Vagina (tissue), 2 donors: ENCODE measurements at regions not wholly inside any gene's neighbourhood (a gene's known extent, or its start where the extent isn't known, plus 50 kb on each side); places are given as distances from the start of the nearest gene placed in this dataset.

Source experiments
- DNase-seq, 2 donors: peaks; one replicate each; pipeline ENCODE4 v3.0.0-alpha.2; 2017; ENCODE audit errors: extremely low spot score in 2 of 2
- H3K27ac ChIP-seq: fragments of 200-600 bp; sonication (generic); one replicate; pipeline ENCODE4 v1.5.1; 2019
- H3K27me3 ChIP-seq: fragments of 200-600 bp; sonication (generic); one replicate; pipeline ENCODE4 v1.5.1; 2019
- H3K36me3 ChIP-seq, 2 donors: fragments of 200-600 bp; sonication (generic); one replicate each; pipeline ENCODE4 v1.5.1; 2017 to 2019
- H3K4me1 ChIP-seq: fragments of 200-600 bp; sonication (generic); one replicate; pipeline ENCODE4 v1.5.1; 2019
- H3K4me3 ChIP-seq, 2 donors: fragments of 200-600 bp; sonication (generic); 1 replicate in 1 of 2; 2 replicates in 1 of 2; pipeline ENCODE4 v1.5.1; 2016 to 2019
- H3K9me3 ChIP-seq: fragments of 200-600 bp; sonication (generic); one replicate; pipeline ENCODE4 v1.5.1; 2019
- POLR2A ChIP-seq, 2 donors: fragments of 450-650 bp; IDR thresholded peaks; one replicate each; pipeline ENCODE4 v1.6.1; 2017; ENCODE audit warnings: antibody characterized with exemption in 2 of 2, mild to moderate bottlenecking in 2 of 2, moderate library complexity in 2 of 2
- POLR2AphosphoS5 ChIP-seq, 2 donors: sonication (generic); formaldehyde crosslinking; IDR thresholded peaks; one replicate each; pipeline ENCODE4 v1.9.0; 2017; ENCODE audit warnings: antibody characterized with exemption in 2 of 2, mild to moderate bottlenecking in 2 of 2, low read depth in 1 of 2; ENCODE audit not compliant: insufficient read depth in 1 of 2
- intact Hi-C: fragments of 100-400 bp; cut with DNase I; formaldehyde crosslinking; loops from one replicate; pipeline ENCODE4 v1.15.1; 2023
- TF ChIP-seq, protein P1 (sequence below), 3 experiments: fragments of 450-650 bp in 2 of 3; fragments of 200-600 bp in 1 of 3; sonication (generic) in 1 of 3; IDR thresholded peaks; one replicate each; pipeline ENCODE4 v1.5.1; 2017 to 2019; ENCODE audit warnings: antibody characterized with exemption in 3 of 3, mild to moderate bottlenecking in 2 of 3, moderate library complexity in 2 of 3

- no peaks in the 10 kb centered on the region for H3K36me3 ChIP-seq
- H3K4me3 ChIP-seq = no peak overlapping the region
- H3K27me3 ChIP-seq = no peaks in the 10 kb centered on the region
- TF ChIP-seq, protein P1, sequence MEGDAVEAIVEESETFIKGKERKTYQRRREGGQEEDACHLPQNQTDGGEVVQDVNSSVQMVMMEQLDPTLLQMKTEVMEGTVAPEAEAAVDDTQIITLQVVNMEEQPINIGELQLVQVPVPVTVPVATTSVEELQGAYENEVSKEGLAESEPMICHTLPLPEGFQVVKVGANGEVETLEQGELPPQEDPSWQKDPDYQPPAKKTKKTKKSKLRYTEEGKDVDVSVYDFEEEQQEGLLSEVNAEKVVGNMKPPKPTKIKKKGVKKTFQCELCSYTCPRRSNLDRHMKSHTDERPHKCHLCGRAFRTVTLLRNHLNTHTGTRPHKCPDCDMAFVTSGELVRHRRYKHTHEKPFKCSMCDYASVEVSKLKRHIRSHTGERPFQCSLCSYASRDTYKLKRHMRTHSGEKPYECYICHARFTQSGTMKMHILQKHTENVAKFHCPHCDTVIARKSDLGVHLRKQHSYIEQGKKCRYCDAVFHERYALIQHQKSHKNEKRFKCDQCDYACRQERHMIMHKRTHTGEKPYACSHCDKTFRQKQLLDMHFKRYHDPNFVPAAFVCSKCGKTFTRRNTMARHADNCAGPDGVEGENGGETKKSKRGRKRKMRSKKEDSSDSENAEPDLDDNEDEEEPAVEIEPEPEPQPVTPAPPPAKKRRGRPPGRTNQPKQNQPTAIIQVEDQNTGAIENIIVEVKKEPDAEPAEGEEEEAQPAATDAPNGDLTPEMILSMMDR (IDR thresholded peaks at IDR 0.05) = no peak
- TF ChIP-seq POLR2AphosphoS5 (IDR thresholded peaks at IDR 0.05; ENCODE audit: insufficient read depth in 1 of 2, low read depth in 1 of 2) (no peak), POLR2A (IDR thresholded peaks at IDR 0.05) (no peak)
- DNase-seq = no peak
- intact Hi-C loops = loop anchor here (10.0 kb wide), 1 partner anchor 176 kb away; no protein-coding TSS in a partner anchor
- no peak overlapping the region for H3K27ac ChIP-seq
- no peaks in the 10 kb centered on the region for H3K9me3 ChIP-seq
- H3K4me1 ChIP-seq = no peaks in the 10 kb centered on the region
These were observed 450.0 kb downstream of the FRK start for GRCh38 chr6:115610696-115611095.

DNA sequence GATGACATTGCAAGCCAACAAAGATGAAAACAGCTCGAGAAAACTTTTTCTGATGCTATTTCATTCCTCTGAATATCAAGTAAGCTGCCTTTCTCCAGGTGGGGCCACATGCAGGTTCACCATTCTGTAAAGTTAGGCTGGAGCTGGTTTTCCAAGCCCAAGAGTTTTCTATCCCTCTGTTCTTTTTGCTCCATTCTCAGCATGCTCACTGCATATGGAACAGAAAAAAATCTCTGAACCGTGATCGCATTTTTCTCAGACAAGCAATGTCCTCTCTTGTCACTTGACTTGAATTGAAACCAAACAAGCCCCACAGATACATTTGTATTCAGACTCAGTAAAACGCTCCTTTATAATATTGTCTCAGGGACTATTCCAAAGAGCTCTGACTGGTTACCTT lies 451.6 kb downstream of the FRK start:
- no peak overlapping the region for H3K4me3 ChIP-seq
- H3K27me3 ChIP-seq = no peaks in the 10 kb centered on the region
- intact Hi-C loops = no loop called here
- no peaks in the 10 kb centered on the region for H3K36me3 ChIP-seq
- TF ChIP-seq POLR2A (IDR thresholded peaks at IDR 0.05) (no peak), POLR2AphosphoS5 (IDR thresholded peaks at IDR 0.05; ENCODE audit: insufficient read depth in 1 of 2, low read depth in 1 of 2) (no peak)
- TF ChIP-seq, protein P1 (IDR thresholded peaks at IDR 0.05) = no peak
- H3K4me1 ChIP-seq = no peaks in the 10 kb centered on the region
- no peak overlapping the region for H3K27ac ChIP-seq
- DNase-seq = no peak
- no peaks in the 10 kb centered on the region for H3K9me3 ChIP-seq

- intact Hi-C loops = no loop called here
- Histone ChIP-seq H3K4me1 (no peaks in the 10 kb centered on the region), H3K36me3 (no peaks in the 10 kb centered on the region), H3K9me3 (no peaks in the 10 kb centered on the region), H3K27me3 (no peaks in the 10 kb centered on the region), H3K27ac (no peak overlapping the region), H3K4me3 (no peak overlapping the region)
- no peak for DNase-seq
- TF ChIP-seq POLR2AphosphoS5 (IDR thresholded peaks at IDR 0.05; ENCODE audit: insufficient read depth in 1 of 2, low read depth in 1 of 2) = no peak
- TF ChIP-seq POLR2A (IDR thresholded peaks at IDR 0.05) = no peak
- TF ChIP-seq, protein P1 (IDR thresholded peaks at IDR 0.05) = no peak
These were observed 458.2 kb downstream of the FRK start for GRCh38 chr6:115602466-115602865.

DNA sequence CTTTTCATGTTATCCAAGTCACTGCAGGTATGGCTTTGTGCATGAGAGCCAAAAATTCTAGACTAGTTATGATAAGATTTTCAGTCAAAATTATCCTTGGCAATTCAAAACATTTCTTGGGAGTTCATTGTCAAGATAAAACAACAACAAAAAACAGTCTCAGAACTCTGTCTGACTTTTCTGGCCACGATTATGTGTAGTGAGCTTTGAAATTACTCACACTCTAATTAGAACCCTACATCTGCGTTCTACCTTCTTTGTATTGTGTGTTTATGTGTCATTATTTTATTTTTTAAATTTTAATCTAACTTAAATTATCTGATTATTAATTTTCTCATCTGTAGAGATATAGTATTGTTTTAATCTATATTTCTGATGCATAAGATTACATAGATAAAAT lies 459.2 kb downstream of the FRK start:
- Histone ChIP-seq H3K4me3 (no peak overlapping the region), H3K4me1 (no peaks in the 10 kb centered on the region), H3K27me3 (no peaks in the 10 kb centered on the region), H3K36me3 (no peaks in the 10 kb centered on the region), H3K9me3 (no peaks in the 10 kb centered on the region), H3K27ac (no peak overlapping the region)
- TF ChIP-seq, protein P1 (IDR thresholded peaks at IDR 0.05) = no peak
- TF ChIP-seq POLR2A (IDR thresholded peaks at IDR 0.05) (no peak), POLR2AphosphoS5 (IDR thresholded peaks at IDR 0.05; ENCODE audit: insufficient read depth in 1 of 2, low read depth in 1 of 2) (no peak)
- intact Hi-C loops = no loop called here
- no peak for DNase-seq

- Histone ChIP-seq H3K27me3 (no peaks in the 10 kb centered on the region), H3K9me3 (no peaks in the 10 kb centered on the region), H3K4me3 (no peak overlapping the region), H3K27ac (no peak overlapping the region), H3K36me3 (no peaks in the 10 kb centered on the region), H3K4me1 (no peaks in the 10 kb centered on the region)
- TF ChIP-seq, protein P1 (IDR thresholded peaks at IDR 0.05) = no peak
- TF ChIP-seq POLR2A (IDR thresholded peaks at IDR 0.05) = no peak
- TF ChIP-seq POLR2AphosphoS5 (IDR thresholded peaks at IDR 0.05; ENCODE audit: insufficient read depth in 1 of 2, low read depth in 1 of 2) = no peak
- intact Hi-C loops = no loop called here
- no peak for DNase-seq
These were observed 459.6 kb downstream of the FRK start for GRCh38 chr6:115601064-115601463.
